ENCODE measurements at regions not wholly inside any gene's neighbourhood (a gene's known extent, or its start where the extent isn't known, plus 50 kb on each side); places are given as distances from the start of the nearest gene placed in this dataset.

GRCh38 chr15:98143116-98143515, 182.6 kb downstream of the ARRDC4 start:
- no peak for DNase-seq (ENCODE audit: low read depth)

GRCh38 chr15:98144388-98144787, 183.9 kb downstream of the ARRDC4 start:
- no peak for DNase-seq (ENCODE audit: low read depth)

- no peak for DNase-seq (ENCODE audit: low read depth)
Measured at GRCh38 chr15:98146031-98146820, 185.7 kb downstream of the ARRDC4 start.

GRCh38 chr15:98147415-98147814, 186.9 kb downstream of the ARRDC4 start:
- DNase-seq (ENCODE audit: low read depth): no peak

GRCh38 chr15:98150084-98150483, 189.6 kb downstream of the ARRDC4 start:
- no peak for DNase-seq (ENCODE audit: low read depth)

GRCh38 chr15:98150536-98150935, 190.0 kb downstream of the ARRDC4 start:
- no peak for DNase-seq (ENCODE audit: low read depth)

GRCh38 chr15:98151096-98151495, 190.6 kb downstream of the ARRDC4 start:
- no peak for DNase-seq (ENCODE audit: low read depth)

GRCh38 chr15:98152156-98152555, 191.7 kb downstream of the ARRDC4 start:
- DNase-seq (ENCODE audit: low read depth): no peak

GRCh38 chr15:98154863-98155262, 194.4 kb downstream of the ARRDC4 start:
- peak; percentile 54 for DNase-seq (ENCODE audit: low read depth)

- DNase-seq (ENCODE audit: low read depth): no peak
Measured at GRCh38 chr15:98155356-98155755, 194.9 kb downstream of the ARRDC4 start.

- no peak for DNase-seq (ENCODE audit: low read depth)
Measured at GRCh38 chr15:98160236-98160635, 199.7 kb downstream of the ARRDC4 start.

- DNase-seq (ENCODE audit: low read depth): no peak
Measured at GRCh38 chr15:98163319-98164045, 203.0 kb downstream of the ARRDC4 start.

- DNase-seq (ENCODE audit: low read depth): no peak
Measured at GRCh38 chr15:98164571-98164970, 204.1 kb downstream of the ARRDC4 start.

- DNase-seq (ENCODE audit: low read depth): no peak
Measured at GRCh38 chr15:98164986-98165385, 204.5 kb downstream of the ARRDC4 start.

GRCh38 chr15:98167722-98168268, 207.3 kb downstream of the ARRDC4 start:
- DNase-seq (ENCODE audit: low read depth): no peak

- no peak for DNase-seq (ENCODE audit: low read depth)
Measured at GRCh38 chr15:98169551-98169950, 209.0 kb downstream of the ARRDC4 start.

- DNase-seq (ENCODE audit: low read depth): no peak
Measured at GRCh38 chr15:98174286-98174685, 213.8 kb downstream of the ARRDC4 start.

GRCh38 chr15:98174841-98175240, 214.3 kb downstream of the ARRDC4 start:
- no peak for DNase-seq (ENCODE audit: low read depth)

- peak; percentile 63 for DNase-seq (ENCODE audit: low read depth)
Measured at GRCh38 chr15:98177966-98178592, 217.6 kb downstream of the ARRDC4 start.

GRCh38 chr15:98178861-98179260, 218.4 kb downstream of the ARRDC4 start:
- DNase-seq (ENCODE audit: low read depth): no peak

GRCh38 chr15:98187549-98187948, 227.0 kb downstream of the ARRDC4 start:
- DNase-seq (ENCODE audit: low read depth): no peak

GRCh38 chr15:98190914-98191313, 230.4 kb downstream of the ARRDC4 start:
- DNase-seq (ENCODE audit: low read depth): no peak

- no peak for DNase-seq (ENCODE audit: low read depth)
Measured at GRCh38 chr15:98195796-98196195, 235.3 kb downstream of the ARRDC4 start.
